ENCODE measurements at regions not wholly inside any gene's neighbourhood (a gene's known extent, or its start where the extent isn't known, plus 50 kb on each side); places are given as distances from the start of the nearest gene placed in this dataset.

DNA sequence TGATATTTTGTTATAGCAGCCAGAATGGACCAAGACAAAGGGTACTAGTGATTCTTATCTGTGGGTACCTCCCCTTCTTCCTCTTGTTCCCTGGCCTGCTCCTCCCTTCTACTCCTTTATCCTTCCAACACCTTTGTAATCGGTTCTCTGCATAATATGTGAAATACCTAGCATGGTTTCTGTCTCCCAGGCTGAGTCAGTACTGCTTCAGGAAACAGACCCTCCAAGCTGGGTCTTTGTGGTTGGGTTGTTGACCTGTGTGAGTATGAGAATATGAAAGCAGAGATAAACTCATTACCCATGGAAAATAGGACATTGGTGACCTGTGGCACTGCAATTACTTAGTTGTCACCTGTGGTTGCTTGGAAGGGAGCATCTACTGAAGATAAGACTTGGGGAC lies 69.3 kb upstream of the KLF13 start:
- no peak for TF ChIP-seq EZH2 (IDR thresholded peaks at IDR 0.05; ENCODE audit: borderline replicate concordance, control insufficient read depth, low read depth, low read length)
- no peak for TF ChIP-seq POLR2A (IDR thresholded peaks at IDR 0.05; ENCODE audit: low read depth, low read length)
